Stimulated activated CD4-positive, alpha-beta T cell treated with anti-CD3 and anti-CD28 coated beads, Interleukin-2, amount 100 ng/mL, for 24 hours (primary cell): ENCODE measurements at regions not wholly inside any gene's neighbourhood (a gene's known extent, or its start where the extent isn't known, plus 50 kb on each side); places are given as distances from the start of the nearest gene placed in this dataset.
"Not testable (repeated sequence)": the region's sequence is repeated elsewhere in the genome, so short reads cannot be mapped to it uniquely, and the experiment has no call there.

Experiments used
- DNase-seq, 2 donors: peaks; one replicate each; pipeline ENCODE4 v3.0.0-alpha.2; 2020

DNA sequence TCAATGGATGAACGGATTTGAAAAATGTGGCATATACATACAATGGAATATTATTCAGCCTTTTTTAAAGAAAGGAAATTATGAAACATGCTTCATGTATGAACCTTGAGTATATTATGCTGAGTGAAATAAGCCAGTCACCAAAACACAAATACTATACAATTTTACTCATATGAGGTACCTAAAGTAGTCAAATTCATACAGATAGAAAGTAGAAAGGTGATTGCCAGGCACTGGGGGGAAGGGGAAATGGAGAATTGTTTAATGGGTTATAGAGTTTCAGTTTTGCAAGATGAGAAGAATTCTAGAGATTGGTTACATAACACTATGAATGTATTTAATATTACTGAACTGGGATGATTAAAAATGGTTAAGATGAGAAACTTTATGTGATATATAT lies 171.4 kb downstream of the TMTC3 start:
- no peak for DNase-seq

DNA sequence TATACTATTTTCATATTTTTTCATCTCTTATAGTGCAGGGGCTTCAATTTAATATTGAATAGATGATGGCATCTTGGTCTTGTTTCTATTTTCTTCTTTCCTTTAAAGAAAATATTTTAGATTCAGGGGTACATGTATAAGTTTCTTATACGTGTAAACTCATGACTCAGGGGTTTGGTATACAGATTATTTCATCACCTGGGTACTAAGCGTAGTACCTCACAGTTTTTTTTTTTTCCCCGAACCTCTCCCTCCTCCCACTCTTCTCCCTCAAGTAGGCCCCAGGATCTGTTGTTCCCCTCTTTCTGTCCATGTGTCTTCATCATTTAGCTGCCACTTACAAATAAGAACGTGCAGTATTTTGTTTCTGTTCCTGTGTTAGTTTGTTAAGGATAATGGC lies 172.6 kb downstream of the TMTC3 start:
- no peak for DNase-seq

GRCh38 chr12:88318726-88319125 lies 176.6 kb downstream of the TMTC3 start:
- no peak for DNase-seq

GRCh38 chr12:88325076-88325815 lies 183.1 kb downstream of the TMTC3 start:
- no peak for DNase-seq

DNA sequence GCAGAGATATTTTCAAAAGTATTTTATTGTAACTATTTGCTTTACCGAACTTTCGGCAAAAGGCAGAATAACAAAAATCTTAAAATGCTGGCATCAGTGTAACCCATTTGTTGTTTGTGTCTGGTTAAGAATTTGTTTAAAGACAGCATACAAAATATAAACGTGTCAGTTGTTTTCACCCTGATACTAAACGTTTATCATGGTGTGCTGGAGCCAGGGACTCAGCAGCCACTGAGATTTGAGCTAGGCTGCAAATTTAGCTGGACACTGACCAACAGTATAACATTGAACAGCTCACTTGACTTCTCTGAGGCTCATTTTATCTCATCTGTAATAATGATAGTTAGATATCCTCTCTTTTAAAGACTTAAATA lies 183.7 kb downstream of the TMTC3 start:
- DNase-seq = no peak

- DNase-seq = no peak
Measured at GRCh38 chr12:88327276-88327675, 185.2 kb downstream of the TMTC3 start.

DNA sequence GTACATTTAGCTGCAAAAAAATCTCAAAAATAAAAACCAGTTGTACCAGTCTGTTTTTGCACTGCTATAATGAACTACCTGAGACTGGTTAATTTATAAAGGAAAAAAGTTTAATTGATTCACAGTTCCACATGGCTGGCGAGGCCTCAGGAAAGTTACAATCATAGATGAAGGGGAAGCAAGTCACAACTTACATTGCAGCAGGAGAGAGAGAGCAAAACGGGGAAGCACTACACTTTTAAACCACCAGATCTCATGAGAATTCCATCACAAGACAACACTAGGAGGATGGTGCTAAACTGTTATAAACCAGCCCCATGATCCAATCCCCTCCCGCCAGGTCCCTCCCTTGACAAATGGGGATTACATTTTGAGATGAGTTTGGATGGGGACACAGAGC lies 186.0 kb downstream of the TMTC3 start:
- no peak for DNase-seq

DNA sequence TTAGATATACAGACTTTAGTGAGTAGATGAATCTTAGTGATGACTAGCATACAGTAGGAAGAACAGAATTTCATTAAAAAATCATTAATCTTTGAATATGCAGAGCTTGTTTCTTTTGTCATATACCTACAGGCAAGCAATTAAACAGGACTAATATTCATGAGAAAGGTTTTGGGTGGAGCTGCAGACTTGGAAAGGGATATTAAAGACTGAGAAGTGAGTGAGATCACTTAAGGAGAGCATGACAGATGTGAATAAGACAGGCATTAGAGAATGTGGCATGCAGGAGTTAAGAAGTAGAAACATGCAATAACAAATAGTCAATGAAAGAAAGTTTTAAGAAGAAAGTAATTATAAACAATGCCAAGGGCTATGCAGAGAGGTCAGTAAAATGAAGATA lies 187.7 kb downstream of the TMTC3 start:
- no peak for DNase-seq

DNA sequence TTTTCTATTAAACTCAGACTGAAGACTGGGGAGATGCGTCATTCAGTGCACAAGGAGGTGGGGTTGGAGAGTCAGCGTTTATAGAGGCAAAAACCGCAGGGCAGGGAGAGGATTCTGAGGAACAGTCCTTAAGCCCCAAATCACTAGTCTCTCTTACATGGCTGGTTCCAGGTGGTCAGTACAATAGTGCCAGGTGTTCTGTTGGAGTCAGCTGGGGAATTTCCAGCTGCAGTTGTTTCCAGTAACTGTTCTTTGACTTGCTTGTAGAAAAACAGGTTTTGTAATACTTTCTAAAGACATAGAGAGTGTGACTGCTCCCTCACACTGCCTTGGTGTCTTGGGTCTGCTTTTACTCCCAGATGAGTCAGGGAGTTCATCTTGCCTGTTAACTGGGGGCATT lies 192.2 kb downstream of the TMTC3 start:
- no peak for DNase-seq

DNA sequence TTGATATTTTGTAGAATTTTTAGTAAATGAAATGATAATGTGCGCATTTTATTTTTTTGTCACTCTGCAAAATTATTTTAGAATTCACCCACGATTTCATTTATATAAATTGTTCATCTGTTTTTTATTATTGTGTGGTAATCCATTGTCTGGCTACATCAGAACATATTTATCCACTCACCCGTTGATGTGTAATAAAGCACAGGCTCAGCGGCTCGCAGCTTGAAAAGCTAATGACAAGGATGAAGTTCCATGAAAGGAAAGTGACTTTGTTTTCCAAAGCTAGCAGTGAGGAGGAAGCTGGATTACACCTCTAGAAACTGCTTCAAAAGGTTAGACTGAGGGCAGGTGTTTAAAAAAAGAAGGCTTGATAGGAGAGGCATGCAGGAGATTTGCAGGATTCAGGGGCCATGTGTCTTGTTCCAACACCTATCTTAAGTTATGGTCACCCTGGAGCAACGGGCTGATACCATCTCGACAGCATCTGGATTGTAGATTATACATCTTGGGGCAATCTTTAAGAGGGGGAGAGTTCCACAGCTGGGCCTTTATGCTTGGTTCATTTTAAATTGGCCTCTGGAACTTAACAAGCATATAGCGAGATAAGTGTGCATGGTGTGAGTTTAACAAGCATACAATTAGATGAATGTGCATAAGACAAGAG lies 194.1 kb downstream of the TMTC3 start:
- no peak for DNase-seq

DNA sequence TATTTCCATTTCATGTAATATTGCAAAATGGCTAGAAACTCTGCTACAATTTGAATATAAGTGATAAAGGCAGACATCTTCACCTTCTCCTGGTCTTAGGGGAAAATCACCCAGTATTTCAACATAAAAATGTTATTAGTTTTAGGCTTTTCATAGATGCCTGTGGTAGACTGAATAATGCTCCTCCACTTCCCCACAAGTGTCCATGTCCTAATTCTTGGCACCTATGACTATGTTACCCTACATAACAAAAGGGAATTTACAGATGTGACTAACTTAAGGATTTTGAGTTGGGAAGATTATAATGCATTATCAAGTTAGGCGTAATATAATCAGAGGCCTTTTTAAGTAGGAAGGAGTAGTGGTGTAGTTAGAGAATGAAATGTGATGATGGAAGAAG lies 196.4 kb downstream of the TMTC3 start:
- no peak for DNase-seq

DNA sequence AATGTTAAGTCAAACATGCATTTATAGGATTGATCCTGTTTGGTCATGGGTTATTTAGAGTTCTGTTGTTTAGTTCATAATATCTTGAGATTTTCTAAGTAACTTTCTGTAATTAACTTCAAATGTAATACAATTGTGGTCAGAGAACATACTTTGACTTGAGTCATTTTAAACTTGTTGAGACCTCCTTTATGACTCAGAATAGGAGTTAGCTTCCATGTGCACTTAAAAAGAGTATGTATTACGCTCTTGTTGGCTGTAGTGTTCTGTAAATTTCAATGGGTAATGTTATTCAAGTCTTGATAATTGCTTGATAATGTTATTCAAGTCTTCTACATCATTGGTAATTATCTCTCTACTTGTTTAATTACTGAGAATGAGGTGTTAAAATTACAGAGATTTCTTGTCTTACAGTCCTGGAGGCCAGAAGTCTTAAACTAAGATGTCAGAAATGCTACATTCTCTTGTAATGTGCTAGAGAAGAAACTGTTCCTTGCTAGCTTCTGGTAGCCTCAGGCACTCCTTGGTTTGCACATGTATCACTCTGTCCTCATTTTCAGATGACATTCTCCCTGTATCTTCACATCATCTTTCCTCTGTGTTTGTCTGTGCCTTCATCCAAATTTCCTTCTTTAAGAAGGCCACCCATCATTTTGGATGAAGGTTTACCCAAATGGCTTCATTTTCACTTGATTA lies 197.3 kb downstream of the TMTC3 start:
- DNase-seq = no peak

DNA sequence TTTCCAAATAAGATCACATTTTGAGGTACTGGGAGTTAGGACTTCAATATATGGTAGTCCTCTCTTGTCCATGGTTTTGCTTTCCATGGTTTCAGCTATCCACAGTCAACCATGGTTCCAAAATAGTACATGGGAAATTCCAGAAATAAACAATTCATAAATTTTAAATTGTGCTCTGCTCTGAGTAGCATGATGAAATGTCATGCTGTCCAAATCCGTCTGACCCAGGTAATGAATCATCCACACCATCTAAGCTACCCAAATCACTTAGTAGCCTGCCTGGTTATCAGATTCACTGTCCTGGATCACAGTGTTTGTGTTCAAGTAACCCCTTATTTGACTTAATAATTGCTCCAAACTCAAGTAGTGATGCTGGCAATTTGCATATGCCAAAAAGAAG lies 197.9 kb downstream of the TMTC3 start:
- no peak for DNase-seq

DNA sequence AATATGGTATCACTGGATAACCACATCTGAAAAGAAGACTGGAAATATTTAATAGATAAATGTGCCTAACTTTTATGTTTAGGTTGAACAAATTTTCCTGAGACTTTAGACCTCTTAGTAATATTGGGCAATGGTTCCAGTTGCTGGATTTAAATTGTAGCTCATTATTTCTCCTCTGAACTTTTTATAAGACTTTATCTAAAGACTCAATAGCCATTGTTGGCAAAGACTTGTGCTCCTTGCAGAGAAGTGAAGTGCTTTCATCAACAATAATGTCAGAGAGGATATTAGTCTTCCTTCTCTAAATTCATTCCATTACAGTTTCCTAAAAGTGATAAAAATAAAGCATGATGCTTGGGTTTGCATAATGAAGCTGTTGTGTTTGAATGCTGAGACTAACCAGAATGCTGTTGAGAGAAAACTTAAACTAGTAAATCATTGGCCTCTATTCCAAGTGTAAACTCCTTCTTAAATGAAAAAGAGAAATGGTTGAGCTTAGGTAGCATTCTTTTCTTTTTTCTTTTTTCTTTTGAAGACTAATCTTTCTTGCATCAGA lies 200.2 kb downstream of the TMTC3 start:
- DNase-seq = no peak

DNA sequence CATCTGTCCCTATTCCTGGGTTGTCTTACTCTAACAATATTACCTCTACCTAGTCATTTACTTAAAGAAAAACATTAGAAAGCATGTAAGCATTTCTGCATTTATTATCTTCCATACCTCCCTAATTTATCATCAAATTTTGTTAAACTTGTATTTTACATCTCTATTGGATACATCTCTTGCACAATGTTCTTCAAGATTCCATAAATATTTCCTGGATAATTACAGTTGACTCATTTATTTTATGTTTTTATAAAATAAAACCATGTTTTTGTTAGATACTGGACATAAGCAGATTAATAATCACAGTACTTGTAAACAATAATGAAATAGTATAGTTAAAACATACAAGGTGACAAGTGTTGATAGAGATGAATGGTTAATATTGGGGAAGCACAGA lies 209.0 kb downstream of the TMTC3 start:
- no peak for DNase-seq

DNA sequence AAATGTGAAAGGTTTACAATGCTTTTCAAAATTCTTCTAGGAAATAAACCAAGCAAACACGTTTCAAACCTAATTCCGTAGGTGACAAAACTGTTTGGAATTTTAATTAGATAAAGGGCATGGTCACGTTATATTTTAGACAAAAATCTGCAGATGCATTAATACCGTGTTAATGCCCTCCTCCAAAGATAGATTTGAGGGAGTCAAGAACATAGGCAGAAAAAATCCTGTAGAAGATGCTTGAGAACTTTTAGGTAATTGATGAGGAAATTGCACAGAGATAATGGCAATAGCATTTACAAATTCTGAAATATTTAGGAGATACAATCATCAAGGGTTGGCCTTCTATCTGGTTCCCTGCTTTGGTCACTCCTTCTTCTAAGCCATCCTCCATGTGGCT lies 212.6 kb downstream of the TMTC3 start:
- DNase-seq = no peak

GRCh38 chr12:88360343-88360742 lies 218.2 kb downstream of the TMTC3 start:
- DNase-seq = no peak

DNA sequence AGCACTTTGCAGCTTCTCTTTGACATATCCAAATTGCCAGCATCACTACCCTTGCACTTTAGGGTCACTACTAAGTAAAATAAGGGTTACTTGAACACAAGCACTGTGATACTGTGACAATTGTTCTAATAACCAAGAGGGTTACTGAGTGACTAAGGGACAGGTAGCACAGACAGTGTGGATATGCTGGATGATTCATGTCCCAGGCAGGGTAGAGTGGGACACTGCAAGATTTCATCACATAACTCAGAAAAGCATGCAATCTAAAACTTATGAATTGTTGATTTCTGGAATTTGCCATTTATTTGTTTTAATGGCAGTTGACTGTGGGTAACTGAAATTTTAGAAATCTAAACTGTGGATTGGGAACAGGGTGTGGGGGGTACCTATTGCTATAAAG lies 218.8 kb downstream of the KITLG start:
- no peak for DNase-seq

GRCh38 chr12:88362439-88362838 lies 217.8 kb downstream of the KITLG start:
- DNase-seq = no peak

DNA sequence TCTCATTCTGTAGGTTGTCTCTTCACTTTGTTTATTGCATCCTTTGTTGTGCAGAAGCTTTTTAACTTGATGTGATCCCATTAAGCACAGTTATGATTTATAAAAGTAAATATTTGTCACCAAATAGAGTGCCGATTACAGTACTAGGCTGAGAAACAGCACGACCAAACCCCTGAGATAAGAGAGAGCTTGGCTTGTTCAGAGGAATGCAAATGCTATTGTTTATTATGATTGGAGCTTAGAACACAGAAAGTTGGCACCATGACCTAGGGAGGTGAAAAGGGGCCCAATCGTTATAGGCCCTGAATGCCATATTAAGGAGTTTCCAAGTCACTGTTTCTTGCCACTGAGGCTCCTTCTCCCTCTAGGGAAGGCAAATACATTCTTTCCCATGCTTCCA lies 214.9 kb downstream of the KITLG start:
- DNase-seq = no peak

DNA sequence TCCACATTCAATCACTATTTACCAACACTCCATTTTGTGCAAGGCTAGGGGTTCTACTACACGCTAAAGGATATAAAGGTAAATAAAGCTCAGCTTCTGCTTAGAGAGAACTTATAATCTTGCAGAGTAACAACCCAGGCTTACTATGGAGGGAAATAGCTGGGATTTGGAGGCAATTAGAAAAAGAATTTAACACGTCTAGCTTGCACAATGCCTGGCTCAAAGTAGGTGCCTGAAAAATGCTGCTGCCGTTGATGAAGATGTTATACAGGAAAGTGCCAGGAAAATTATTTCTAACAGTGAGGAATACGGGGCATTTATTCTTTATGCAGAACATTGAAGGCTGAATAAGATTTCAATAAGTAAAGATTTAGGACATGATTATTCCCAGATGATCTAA lies 214.2 kb downstream of the KITLG start:
- DNase-seq = no peak

DNA sequence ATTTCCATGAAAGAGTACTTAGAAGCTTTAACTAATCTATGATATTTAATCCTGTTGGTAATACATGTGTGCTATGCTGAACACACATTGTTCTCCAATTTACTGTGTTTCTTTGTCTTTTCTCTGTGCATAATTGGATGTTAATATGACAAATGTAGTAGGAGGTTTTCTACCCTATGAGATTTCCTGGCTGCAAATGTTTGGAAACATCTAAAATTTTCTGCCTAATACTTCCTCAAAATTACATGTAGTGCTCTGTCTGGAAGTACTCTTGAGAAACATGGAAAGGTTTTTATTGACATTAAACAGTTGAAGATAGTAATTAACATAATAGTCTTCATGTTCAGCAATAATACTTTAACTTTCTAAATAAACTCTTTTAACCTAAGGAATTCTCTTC lies 213.0 kb downstream of the KITLG start:
- no peak for DNase-seq

- DNase-seq = not testable (repeated sequence)
Measured at GRCh38 chr12:88368077-88368476, 212.2 kb downstream of the KITLG start.
